ENCODE measurements at regions not wholly inside any gene's neighbourhood (a gene's known extent, or its start where the extent isn't known, plus 50 kb on each side); places are given as distances from the start of the nearest gene placed in this dataset.
"Not testable (repeated sequence)": the region's sequence is repeated elsewhere in the genome, so short reads cannot be mapped to it uniquely, and the experiment has no call there.

DNA sequence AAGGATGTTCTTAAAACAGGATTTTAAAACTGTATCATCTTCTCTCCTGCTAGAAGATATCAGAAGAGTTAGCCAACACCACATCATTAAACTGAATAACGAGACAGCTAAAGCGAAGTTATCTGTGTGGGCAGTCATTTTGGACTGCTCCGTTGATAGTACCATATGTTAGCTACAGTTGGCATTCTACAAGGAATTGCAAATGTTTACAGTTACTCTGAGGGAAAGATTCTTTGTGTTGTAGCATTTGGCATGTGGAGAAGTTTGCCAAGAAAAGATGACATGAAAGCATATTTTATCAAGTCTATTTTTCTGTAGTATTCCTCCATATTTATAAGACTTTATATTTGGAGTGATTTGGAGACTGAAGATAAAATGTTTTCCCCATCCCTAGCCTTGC lies 464.4 kb upstream of the POM121L12 start:
- no peak for DNase-seq

DNA sequence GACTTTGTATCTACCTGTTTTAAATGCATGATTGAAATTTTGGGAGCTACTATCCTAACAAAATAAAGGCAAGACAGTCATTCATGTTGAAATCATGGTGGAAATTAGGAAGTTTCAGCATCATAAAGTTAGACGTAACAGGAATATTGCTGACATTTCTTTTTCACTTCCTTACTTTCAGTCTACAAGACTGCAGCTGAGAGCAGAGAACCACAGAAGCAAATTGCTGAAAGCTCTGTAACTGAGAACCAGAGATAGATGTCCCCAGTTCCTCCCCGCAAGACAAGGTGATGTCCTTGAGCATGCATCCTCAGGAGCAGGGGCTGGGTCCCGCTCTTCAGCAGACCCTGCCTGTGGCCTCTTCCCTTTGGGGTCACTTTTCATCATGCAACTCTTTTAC lies 466.3 kb upstream of the POM121L12 start:
- no peak for DNase-seq

- DNase-seq: no peak
These were observed 469.5 kb upstream of the POM121L12 start for GRCh38 chr7:52565974-52566373.

DNA sequence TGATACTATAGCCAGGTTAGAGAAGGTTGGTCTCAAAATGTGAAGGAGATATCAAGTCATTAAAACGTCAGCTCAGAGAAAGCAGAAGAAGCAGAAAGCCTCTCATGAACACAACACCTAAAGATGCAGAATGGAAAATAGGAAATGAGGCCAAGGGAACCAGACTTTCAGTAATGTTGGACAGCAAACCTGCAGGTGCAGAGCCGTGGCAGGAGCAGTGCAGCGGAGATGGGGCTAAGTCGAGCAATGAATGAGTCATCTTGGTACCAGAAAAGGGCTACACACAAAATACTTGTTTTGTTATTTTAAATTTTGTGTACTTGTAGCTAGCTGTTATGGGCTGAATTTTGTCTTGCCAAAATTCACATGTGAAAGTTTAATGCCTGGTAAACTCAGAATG lies 479.6 kb upstream of the POM121L12 start:
- no peak for DNase-seq

GRCh38 chr7:52547308-52547910 lies 488.0 kb upstream of the POM121L12 start:
- no peak for DNase-seq

- DNase-seq: not testable (repeated sequence)
These were observed 494.2 kb upstream of the POM121L12 start for GRCh38 chr7:52541198-52541765.

DNA sequence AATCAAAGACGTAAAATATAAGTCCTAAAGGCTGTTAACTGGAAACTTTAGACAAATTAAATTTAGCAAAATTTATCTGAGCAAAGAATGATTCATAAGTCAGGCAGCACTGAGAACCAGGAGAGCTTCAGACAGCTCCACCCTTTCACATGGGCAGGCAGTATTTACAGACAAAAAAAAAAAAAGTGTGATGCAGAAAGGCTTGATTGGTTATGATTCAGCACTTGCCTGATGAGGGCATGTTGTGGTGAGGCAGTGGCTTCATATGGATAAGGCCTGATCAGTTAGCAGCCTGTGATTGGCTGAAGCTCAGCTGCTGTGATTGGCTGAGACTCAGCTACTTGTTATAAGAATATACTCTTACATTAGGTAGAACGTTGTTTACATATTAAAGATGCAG lies 495.4 kb upstream of the POM121L12 start:
- DNase-seq: no peak

DNA sequence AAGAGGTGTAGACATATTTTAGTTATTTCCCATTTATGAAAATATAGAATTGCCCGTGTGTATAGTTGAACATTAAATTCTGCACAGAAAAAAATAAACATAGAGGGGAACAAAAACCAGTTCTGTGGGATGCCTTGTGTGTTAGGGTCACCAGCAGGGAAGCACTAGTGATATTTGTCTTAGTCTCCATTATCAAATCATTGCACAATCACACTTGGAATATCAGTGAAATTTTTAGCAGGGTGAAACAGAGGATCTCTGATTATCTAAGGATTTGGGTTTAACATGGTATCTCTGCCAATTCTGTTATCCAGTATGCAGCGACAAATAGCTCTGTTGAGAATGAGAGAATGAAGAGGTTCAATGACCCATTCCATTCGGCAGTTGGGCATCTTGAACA lies 496.0 kb upstream of the POM121L12 start:
- DNase-seq: no peak

GRCh38 chr7:52537051-52537450 lies 498.4 kb upstream of the POM121L12 start:
- DNase-seq: no peak

DNA sequence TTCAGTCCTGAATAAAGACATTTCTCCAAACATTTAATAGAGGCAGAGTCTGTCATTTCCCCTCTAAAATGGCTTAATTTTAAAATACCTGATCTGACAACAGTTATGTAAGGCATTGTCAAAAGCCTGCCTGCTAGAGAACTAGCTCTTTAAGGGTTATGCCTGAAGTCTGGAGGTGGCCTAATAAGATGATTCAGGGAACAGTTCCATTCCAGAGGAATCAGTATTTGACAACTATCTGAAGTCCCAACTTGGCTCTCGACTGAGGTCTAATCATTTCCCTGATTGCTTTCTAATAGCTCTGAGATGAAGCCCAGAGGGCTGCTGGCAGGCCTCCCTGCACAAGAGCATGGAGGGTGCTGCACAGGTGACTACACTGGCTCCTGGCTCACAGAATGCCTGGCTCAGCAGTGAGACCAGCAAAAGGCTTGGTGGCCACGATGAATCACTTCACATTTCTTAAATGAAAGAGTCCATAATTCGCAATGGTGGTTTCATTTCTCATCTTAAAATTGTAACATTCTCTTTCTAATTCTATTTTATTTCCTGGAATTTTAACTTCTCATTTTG lies 509.6 kb upstream of the POM121L12 start:
- DNase-seq: no peak

- DNase-seq: no peak
These were observed 516.6 kb upstream of the POM121L12 start for GRCh38 chr7:52518869-52519268.

- DNase-seq: no peak
These were observed 522.8 kb upstream of the POM121L12 start for GRCh38 chr7:52512656-52513055.

- no peak for DNase-seq
These were observed 527.7 kb upstream of the POM121L12 start for GRCh38 chr7:52507546-52508255.

DNA sequence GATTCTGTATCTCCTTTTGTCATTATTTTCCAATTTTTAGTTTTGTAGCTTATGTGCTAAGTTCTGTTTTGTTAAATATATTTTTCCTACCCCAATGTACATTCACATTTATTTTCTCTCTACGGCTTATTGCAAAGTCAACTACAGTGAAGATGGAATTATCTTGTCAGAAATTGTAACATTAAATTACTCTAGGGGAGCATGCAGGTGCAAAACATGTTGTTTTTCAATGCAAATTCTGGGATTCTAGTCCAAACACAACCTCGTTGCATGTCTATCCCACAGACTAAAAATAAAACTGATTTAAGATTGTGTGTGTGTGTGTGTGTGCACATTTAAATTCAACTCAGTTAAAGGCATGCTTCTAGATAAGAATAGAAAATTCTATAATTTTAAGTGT lies 529.1 kb upstream of the POM121L12 start:
- DNase-seq: no peak

- no peak for DNase-seq
These were observed 530.9 kb upstream of the POM121L12 start for GRCh38 chr7:52504561-52504960.

DNA sequence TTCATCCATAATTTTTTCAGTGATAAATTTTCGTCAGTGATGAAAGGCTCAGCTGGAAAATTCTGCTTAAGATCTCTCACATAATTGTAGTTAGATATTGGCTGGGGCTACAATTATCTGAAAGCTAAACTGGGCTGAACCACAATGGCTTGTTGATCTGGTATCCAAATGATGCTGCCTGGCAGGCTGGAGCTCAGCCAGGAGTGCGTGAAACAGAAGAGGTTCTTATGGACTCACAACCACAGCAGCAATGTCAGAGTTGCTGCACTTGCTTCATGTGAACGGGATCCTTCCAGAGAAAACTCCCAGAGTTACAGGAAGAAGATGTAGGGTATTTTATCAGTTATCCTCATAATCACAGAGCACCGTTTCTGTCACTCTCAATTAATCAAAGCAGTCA lies 533.2 kb upstream of the POM121L12 start:
- DNase-seq: no peak

- no peak for DNase-seq
These were observed 533.7 kb upstream of the POM121L12 start for GRCh38 chr7:52501696-52502095.

DNA sequence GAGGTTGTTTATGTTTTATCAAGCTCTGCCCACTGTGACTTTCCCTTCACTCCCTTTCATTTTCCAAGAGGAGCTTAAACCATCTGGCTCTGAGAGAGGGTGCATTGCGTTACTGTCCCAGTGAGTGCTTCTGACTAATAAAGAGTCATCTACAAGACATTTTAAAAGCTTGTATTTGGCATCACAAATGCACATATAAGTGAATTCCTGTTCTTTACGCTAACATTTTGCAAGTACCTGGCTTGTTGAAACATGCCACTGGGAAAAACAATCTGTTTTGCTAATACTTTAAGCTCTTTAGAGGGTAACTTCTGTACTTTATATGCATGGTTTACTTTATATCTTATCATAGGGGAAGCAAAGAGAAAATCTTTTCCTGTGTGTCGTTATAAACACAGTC lies 534.6 kb upstream of the POM121L12 start:
- DNase-seq: no peak

GRCh38 chr7:52498366-52498765 lies 537.1 kb upstream of the POM121L12 start:
- DNase-seq: no peak

GRCh38 chr7:52486267-52486666 lies 549.2 kb upstream of the POM121L12 start:
- DNase-seq: no peak

GRCh38 chr7:52482076-52482475 lies 553.4 kb upstream of the POM121L12 start:
- no peak for DNase-seq

DNA sequence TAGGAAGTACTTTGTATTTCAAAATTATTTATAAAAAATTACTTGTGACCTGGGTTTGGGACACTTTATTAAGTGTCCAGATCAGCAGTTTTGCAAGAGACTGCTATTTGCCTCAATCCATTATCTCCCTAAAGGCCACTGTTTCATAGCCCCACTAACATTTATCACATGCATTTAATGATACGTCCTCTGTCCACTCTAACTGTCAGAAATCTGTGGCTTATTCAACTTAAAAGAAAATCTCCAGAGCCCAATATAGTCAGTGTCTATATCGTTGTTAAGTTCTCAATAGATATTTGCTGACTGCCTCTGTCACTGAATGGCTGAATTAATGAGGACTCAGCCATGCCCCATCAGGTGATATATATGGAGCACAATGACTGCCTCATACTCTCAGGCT lies 553.9 kb upstream of the POM121L12 start:
- DNase-seq: no peak

- no peak for DNase-seq
These were observed 555.4 kb upstream of the POM121L12 start for GRCh38 chr7:52479990-52480389.

DNA sequence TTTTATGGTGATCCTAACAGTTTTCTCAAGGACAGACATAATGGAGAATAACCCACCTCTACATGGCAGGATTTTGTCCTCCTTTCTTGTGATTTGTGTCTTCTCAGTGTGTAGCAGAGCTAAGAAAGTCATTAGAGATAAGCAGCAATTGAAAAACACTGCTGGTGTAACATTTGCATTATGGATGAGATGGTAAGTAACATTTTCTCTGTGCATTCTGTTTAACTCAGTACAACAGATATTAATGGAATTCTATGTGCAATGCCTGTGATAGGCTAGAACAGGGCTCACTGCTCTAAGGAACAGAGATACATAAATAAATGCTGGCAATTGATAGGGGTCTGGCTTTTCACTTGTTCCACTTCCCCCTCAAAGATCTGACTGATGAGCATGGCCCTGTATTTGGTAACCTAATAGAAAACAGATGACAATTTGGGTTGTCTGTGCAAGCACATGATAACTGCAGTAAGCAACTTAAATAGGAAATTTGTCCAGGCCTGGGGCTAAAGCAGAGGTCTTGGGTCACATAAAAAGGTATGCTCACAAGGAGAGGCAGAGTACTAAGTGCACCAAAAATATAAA lies 560.3 kb upstream of the POM121L12 start:
- DNase-seq: no peak
